ENCODE measurements at regions not wholly inside any gene's neighbourhood (a gene's known extent, or its start where the extent isn't known, plus 50 kb on each side); places are given as distances from the start of the nearest gene placed in this dataset.

GRCh38 chr4:22587253-22587652 is 71.4 kb upstream of the ADGRA3 start:
- DNase-seq (ENCODE audit: low spot score) (no peak), ATAC-seq (no peak)
- Mint-ChIP-seq H3K9me3 (no peaks in the 10 kb centered on the region), H3K27me3 (ENCODE audit: low read depth) (no peaks in the 10 kb centered on the region; the same call in 1 of the 2 replicates), H3K36me3 (no peaks in the 10 kb centered on the region), H3K4me3 (no peak overlapping the region), H3K27ac (no peak overlapping the region), H3K4me1 (no peaks in the 10 kb centered on the region)
- TF ChIP-seq ZBTB21 (CRISPR knock-in tag; IDR thresholded peaks at IDR 0.05; ENCODE audit: borderline replicate concordance), result no peak
- TF ChIP-seq TEAD4 (CRISPR knock-in tag; IDR thresholded peaks at IDR 0.05), result no peak
- no peak for TF ChIP-seq ZNF232 (CRISPR knock-in tag; IDR thresholded peaks at IDR 0.05)
- TF ChIP-seq GTF2I (CRISPR knock-in tag; conservative IDR thresholded peaks at IDR 0.05), result no peak
- ChIA-PET CTCF (no interaction called here), POLR2A (no interaction called here)

GRCh38 chr4:22593933-22594332 is 78.1 kb upstream of the ADGRA3 start:
- ATAC-seq (no peak), DNase-seq (ENCODE audit: low spot score) (no peak)
- no peak overlapping the region for H3K4me3 Mint-ChIP-seq
- CTCF ChIA-PET, result no interaction called here
- H3K9me3 Mint-ChIP-seq, result no peaks in the 10 kb centered on the region
- no peaks in the 10 kb centered on the region for H3K27me3 Mint-ChIP-seq (ENCODE audit: low read depth)
- POLR2A ChIA-PET, result no interaction called here
- no peaks in the 10 kb centered on the region; the same call in 1 of the 2 replicates for H3K4me1 Mint-ChIP-seq
- TF ChIP-seq CDX4 (CRISPR knock-in tag; IDR thresholded peaks at IDR 0.05; ENCODE audit: borderline replicate concordance), result no peak
- no peak for TF ChIP-seq NR1H2 (CRISPR knock-in tag; IDR thresholded peaks at IDR 0.05)
- TF ChIP-seq ZNF263 (CRISPR knock-in tag; IDR thresholded peaks at IDR 0.05; ENCODE audit: low read depth), result no peak
- no peak for TF ChIP-seq MLX (CRISPR knock-in tag; IDR thresholded peaks at IDR 0.05)
- no peak for TF ChIP-seq SMAD4 (CRISPR knock-in tag; IDR thresholded peaks at IDR 0.05)
- TF ChIP-seq USF2 (CRISPR knock-in tag; IDR thresholded peaks at IDR 0.05), result no peak
- no peak for TF ChIP-seq PREB (CRISPR knock-in tag; IDR thresholded peaks at IDR 0.05; ENCODE audit: borderline replicate concordance)
- TF ChIP-seq ZNF232 (CRISPR knock-in tag; IDR thresholded peaks at IDR 0.05), result no peak
- no peak for TF ChIP-seq GTF2I (CRISPR knock-in tag; conservative IDR thresholded peaks at IDR 0.05)
- TF ChIP-seq ARID4B (CRISPR knock-in tag; IDR thresholded peaks at IDR 0.05; ENCODE audit: borderline replicate concordance), result no peak
- no peak for TF ChIP-seq TEAD1 (CRISPR knock-in tag; IDR thresholded peaks at IDR 0.05)
- no peak for TF ChIP-seq ZBTB43 (CRISPR knock-in tag; IDR thresholded peaks at IDR 0.05)
- TF ChIP-seq SOX15 (CRISPR knock-in tag; IDR thresholded peaks at IDR 0.05), result no peak
- no peak overlapping the region for H3K27ac Mint-ChIP-seq
- no peaks in the 10 kb centered on the region for H3K36me3 Mint-ChIP-seq

Data from WTC11 (cell line).